ENCODE measurements at regions not wholly inside any gene's neighbourhood (a gene's known extent, or its start where the extent isn't known, plus 50 kb on each side); places are given as distances from the start of the nearest gene placed in this dataset.
A peak's percentile ranks its signal among the peaks of the same experiment; 100 is the strongest.

GRCh38 chr12:100733817-100734593 lies 60.6 kb upstream of the ANO4 start:
- TF ChIP-seq CTCF (IDR thresholded peaks at IDR 0.05; ENCODE audit: poor library complexity), result peak; percentile 58
- TF ChIP-seq EZH2 (IDR thresholded peaks at IDR 0.05; ENCODE audit: borderline replicate concordance), result no peak
